Testis (tissue), 2 donors: ENCODE measurements at regions not wholly inside any gene's neighbourhood (a gene's known extent, or its start where the extent isn't known, plus 50 kb on each side); places are given as distances from the start of the nearest gene placed in this dataset.

Experiments used
- CTCF ChIP-seq, 3 experiments: fragments of 450-650 bp in 2 of 3; fragments of 200-600 bp in 1 of 3; sonication (generic) in 1 of 3; IDR thresholded peaks; one replicate each; pipeline ENCODE4 v1.5.1; 2016 to 2019; ENCODE audit warnings: antibody characterized with exemption in 3 of 3, mild to moderate bottlenecking in 2 of 3, moderate library complexity in 1 of 3
- POLR2A ChIP-seq: fragments of 450-650 bp; IDR thresholded peaks from one replicate; pipeline ENCODE4 v1.6.1; 2017; ENCODE audit warnings: antibody characterized with exemption, mild to moderate bottlenecking, moderate library complexity

DNA sequence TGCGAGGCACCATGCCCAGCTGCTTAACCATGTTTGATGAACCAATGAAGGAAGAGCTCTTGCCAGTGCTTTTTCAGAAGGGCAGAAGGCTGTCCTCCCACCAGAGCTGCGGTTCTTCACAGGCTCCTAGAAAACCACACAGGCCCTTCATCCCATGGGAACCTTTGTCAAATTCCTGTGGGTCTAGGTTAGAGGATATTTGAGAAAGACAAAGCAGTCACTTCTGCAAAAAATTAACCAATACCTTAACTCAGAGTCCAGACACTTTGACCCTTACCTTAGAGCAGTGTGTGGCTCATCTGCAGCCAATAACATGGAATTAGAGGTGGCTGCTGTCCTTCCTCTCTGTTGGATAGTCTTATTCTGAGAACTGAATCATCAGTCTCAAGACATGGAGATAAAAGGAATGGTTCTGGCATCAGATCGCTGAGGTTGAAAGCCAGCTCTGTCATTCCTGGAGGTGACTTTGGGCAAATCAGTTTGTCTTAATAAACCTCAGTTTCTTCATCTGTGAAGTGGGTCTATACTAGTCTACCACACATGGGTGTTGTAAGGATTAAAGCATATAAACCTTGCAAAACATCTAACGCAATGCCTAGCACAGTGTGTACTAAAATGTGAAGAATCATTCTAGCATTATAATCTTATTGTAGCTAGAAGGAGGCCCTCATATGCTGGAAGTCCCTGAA is 65.1 kb upstream of the PIP4K2A start:
- TF ChIP-seq POLR2A (no peak), CTCF (IDR thresholded peaks at IDR 0.05) (no peak)
